ENCODE measurements at regions not wholly inside any gene's neighbourhood (a gene's known extent, or its start where the extent isn't known, plus 50 kb on each side); places are given as distances from the start of the nearest gene placed in this dataset.
A peak's percentile ranks its signal among the peaks of the same experiment; 100 is the strongest.

DNA sequence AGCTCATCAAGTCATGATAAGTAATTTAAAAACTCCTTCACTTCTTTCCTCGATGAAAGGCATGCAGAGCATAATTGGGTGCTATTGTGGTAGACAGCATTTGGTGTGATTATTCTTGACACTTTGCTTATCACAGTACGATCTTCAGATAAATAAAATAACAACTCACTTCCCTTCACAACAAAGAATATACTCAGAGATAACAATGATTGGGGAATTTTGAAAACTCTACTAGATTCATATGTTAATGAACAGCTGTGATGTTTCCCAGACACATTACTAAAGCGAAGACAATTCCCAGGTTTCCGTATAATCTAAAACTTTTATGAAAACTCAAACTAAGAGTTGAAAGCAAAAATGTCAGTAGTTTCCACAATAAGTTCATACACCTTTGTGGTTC, 670.6 kb upstream of the EPHA7 start:
- no peaks in the 10 kb centered on the region for H3K27me3 ChIP-seq (ENCODE audit: low read depth)
- in situ Hi-C loops (cut with MboI; ENCODE audit: low sequenced_read_pairs), result no loop called here
- H3K9me3 ChIP-seq, result no peaks in the 10 kb centered on the region
- DNase-seq (ENCODE audit: low spot score in 2 of 2), result peak in 1 of 2 experiments; percentile 51
- peaks cover 14% of the 10 kb centered on the region for H3K4me1 ChIP-seq
- no peaks in the 10 kb centered on the region for H3K36me3 ChIP-seq (replicated peaks)
- H3K4me3 ChIP-seq, result no peak overlapping the region

DNA sequence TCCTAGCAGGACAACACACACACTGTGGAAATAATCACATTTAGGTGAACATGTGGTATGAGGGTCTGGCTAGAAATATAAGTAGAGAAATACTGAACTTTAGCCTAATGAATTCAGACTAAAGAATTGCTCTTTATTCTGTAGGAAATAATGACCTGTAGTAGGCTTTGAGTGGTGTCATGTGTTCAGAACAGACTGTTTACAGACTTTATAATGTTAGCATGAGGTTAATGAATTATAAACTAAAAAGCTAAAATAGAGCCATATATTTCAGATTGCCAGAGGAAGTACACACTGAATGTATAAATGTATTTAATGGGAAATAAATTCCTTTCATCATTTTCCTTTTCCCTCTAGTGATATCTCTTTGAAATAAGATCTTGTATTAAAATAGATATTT, 669.5 kb upstream of the EPHA7 start:
- Histone ChIP-seq H3K4me1 (peaks cover 14% of the 10 kb centered on the region), H3K4me3 (no peak overlapping the region), H3K9me3 (no peaks in the 10 kb centered on the region), H3K27me3 (ENCODE audit: low read depth) (no peaks in the 10 kb centered on the region), H3K36me3 (replicated peaks) (no peaks in the 10 kb centered on the region)
- DNase-seq (ENCODE audit: low spot score in 2 of 2), result no peak
- in situ Hi-C loops (cut with MboI; ENCODE audit: low sequenced_read_pairs), result no loop called here

- peak in 1 of 2 experiments; percentile 10 for DNase-seq (ENCODE audit: low spot score in 2 of 2)
- H3K9me3 ChIP-seq, result no peaks in the 10 kb centered on the region
- H3K4me1 ChIP-seq, result peaks cover 20% of the 10 kb centered on the region
- no peaks in the 10 kb centered on the region for H3K36me3 ChIP-seq (replicated peaks)
- H3K27me3 ChIP-seq (ENCODE audit: low read depth), result no peaks in the 10 kb centered on the region
- no peak overlapping the region for H3K4me3 ChIP-seq
- in situ Hi-C loops (cut with MboI; ENCODE audit: low sequenced_read_pairs), result no loop called here
Measured at GRCh38 chr6:94074764-94075163, 655.4 kb upstream of the EPHA7 start.

- no peaks in the 10 kb centered on the region for H3K9me3 ChIP-seq
- DNase-seq (ENCODE audit: low spot score in 2 of 2), result peak; percentile 15 to 27
- in situ Hi-C loops (cut with MboI; ENCODE audit: low sequenced_read_pairs), result no loop called here
- H3K36me3 ChIP-seq (replicated peaks), result no peaks in the 10 kb centered on the region
- H3K4me3 ChIP-seq, result no peak overlapping the region
- peaks cover 20% of the 10 kb centered on the region for H3K4me1 ChIP-seq
- no peaks in the 10 kb centered on the region for H3K27me3 ChIP-seq (ENCODE audit: low read depth)
Measured at GRCh38 chr6:94071835-94072234, 652.5 kb upstream of the EPHA7 start.

DNA sequence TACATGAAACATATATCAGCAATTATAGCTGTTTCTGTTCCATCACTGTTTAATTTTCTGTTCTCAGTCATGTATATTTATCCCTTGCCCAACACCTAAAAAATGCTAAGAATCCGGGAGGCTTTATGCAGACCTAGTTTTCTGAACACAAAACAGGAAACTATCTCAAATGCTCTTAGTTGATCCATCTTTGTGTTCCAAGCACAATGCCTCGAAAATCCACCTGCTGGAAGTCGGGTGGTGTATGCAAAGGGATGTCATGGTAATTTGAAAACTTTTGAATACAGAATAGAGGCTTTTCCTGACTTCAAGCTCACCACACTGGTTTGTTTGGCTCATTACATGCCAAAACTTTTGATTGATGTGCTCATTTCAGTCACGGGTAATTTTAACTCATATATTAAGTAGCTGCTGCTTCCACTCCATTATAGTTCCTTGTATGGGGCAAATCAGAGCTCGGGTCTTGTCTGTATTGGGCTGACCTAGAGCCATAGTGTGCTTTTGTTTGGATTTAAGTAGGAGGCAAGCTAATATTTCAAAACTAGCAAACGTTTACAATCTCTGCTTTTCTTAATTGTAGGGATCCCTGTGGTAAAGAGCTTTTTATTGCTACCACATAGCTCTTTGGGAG, 646.5 kb upstream of the EPHA7 start:
- no peaks in the 10 kb centered on the region for H3K36me3 ChIP-seq (replicated peaks)
- no peaks in the 10 kb centered on the region for H3K9me3 ChIP-seq
- in situ Hi-C loops (cut with MboI; ENCODE audit: low sequenced_read_pairs), result no loop called here

GRCh38 chr6:94052749-94053148, 633.4 kb upstream of the EPHA7 start:
- no peaks in the 10 kb centered on the region for H3K36me3 ChIP-seq (replicated peaks)
- DNase-seq (ENCODE audit: low spot score in 2 of 2), result peak in 1 of 2 experiments; percentile 17
- no peaks in the 10 kb centered on the region; the same call in 1 of the 2 replicates for H3K4me1 ChIP-seq
- no peaks in the 10 kb centered on the region for H3K9me3 ChIP-seq
- in situ Hi-C loops (cut with MboI; ENCODE audit: low sequenced_read_pairs), result no loop called here
- H3K27me3 ChIP-seq (ENCODE audit: low read depth), result no peaks in the 10 kb centered on the region
- no peak overlapping the region for H3K4me3 ChIP-seq

More for the DNA sequence above, 646.5 kb upstream of the EPHA7 start:
- H3K4me3 ChIP-seq, result no peak overlapping the region
- peaks cover 13% of the 10 kb centered on the region for H3K4me1 ChIP-seq
- H3K27me3 ChIP-seq (ENCODE audit: low read depth), result no peaks in the 10 kb centered on the region
- peak; percentile 31 to 55 for DNase-seq (ENCODE audit: low spot score in 2 of 2)

GRCh38 chr6:94050515-94050914, 631.2 kb upstream of the EPHA7 start:
- Histone ChIP-seq H3K4me1 (peaks cover 2% of the 10 kb centered on the region), H3K9me3 (no peaks in the 10 kb centered on the region), H3K4me3 (no peak overlapping the region), H3K27me3 (ENCODE audit: low read depth) (no peaks in the 10 kb centered on the region), H3K36me3 (replicated peaks) (no peaks in the 10 kb centered on the region)
- DNase-seq (ENCODE audit: low spot score in 2 of 2), result no peak
- in situ Hi-C loops (cut with MboI; ENCODE audit: low sequenced_read_pairs), result no loop called here

GRCh38 chr6:94049001-94049400, 629.6 kb upstream of the EPHA7 start:
- in situ Hi-C loops (cut with MboI; ENCODE audit: low sequenced_read_pairs), result no loop called here
- H3K9me3 ChIP-seq, result no peaks in the 10 kb centered on the region
- H3K4me3 ChIP-seq, result no peak overlapping the region
- no peak for DNase-seq (ENCODE audit: low spot score in 2 of 2)
- no peaks in the 10 kb centered on the region for H3K27me3 ChIP-seq (ENCODE audit: low read depth)
- peaks cover 9% of the 10 kb centered on the region for H3K4me1 ChIP-seq
- H3K36me3 ChIP-seq (replicated peaks), result no peaks in the 10 kb centered on the region

- Histone ChIP-seq H3K9me3 (no peaks in the 10 kb centered on the region), H3K4me3 (no peak overlapping the region), H3K27me3 (ENCODE audit: low read depth) (no peaks in the 10 kb centered on the region), H3K36me3 (replicated peaks) (no peaks in the 10 kb centered on the region), H3K4me1 (peaks cover 9% of the 10 kb centered on the region)
- in situ Hi-C loops (cut with MboI; ENCODE audit: low sequenced_read_pairs), result no loop called here
- peak; percentile 40 to 43 for DNase-seq (ENCODE audit: low spot score in 2 of 2)
Measured at GRCh38 chr6:94045099-94045829, 625.9 kb upstream of the EPHA7 start.

- DNase-seq (ENCODE audit: low spot score in 2 of 2), result no peak
- in situ Hi-C loops (cut with MboI; ENCODE audit: low sequenced_read_pairs), result no loop called here
- Histone ChIP-seq H3K9me3 (peaks cover 4% of the 10 kb centered on the region; the same call in 1 of the 2 replicates), H3K36me3 (replicated peaks) (no peaks in the 10 kb centered on the region), H3K4me1 (peaks cover 9% of the 10 kb centered on the region), H3K4me3 (no peak overlapping the region), H3K27me3 (ENCODE audit: low read depth) (no peaks in the 10 kb centered on the region)
Measured at GRCh38 chr6:94041945-94042709, 622.8 kb upstream of the EPHA7 start.

- Histone ChIP-seq H3K27me3 (ENCODE audit: low read depth) (no peaks in the 10 kb centered on the region), H3K36me3 (replicated peaks) (no peaks in the 10 kb centered on the region), H3K4me1 (no peaks in the 10 kb centered on the region), H3K9me3 (peaks cover 14% of the 10 kb centered on the region), H3K4me3 (no peak overlapping the region)
- in situ Hi-C loops (cut with MboI; ENCODE audit: low sequenced_read_pairs), result no loop called here
- DNase-seq (ENCODE audit: low spot score in 2 of 2), result no peak
Measured at GRCh38 chr6:94036024-94036423, 616.7 kb upstream of the EPHA7 start.

GRCh38 chr6:94027374-94027773, 608.0 kb upstream of the EPHA7 start:
- no peaks in the 10 kb centered on the region for H3K27me3 ChIP-seq (ENCODE audit: low read depth)
- in situ Hi-C loops (cut with MboI; ENCODE audit: low sequenced_read_pairs), result no loop called here
- H3K36me3 ChIP-seq (replicated peaks), result no peaks in the 10 kb centered on the region; the same call in 1 of the 2 replicates
- H3K9me3 ChIP-seq, result no peaks in the 10 kb centered on the region
- no peaks in the 10 kb centered on the region for H3K4me1 ChIP-seq
- no peak for DNase-seq (ENCODE audit: low spot score in 2 of 2)
- H3K4me3 ChIP-seq, result no peak overlapping the region

DNA sequence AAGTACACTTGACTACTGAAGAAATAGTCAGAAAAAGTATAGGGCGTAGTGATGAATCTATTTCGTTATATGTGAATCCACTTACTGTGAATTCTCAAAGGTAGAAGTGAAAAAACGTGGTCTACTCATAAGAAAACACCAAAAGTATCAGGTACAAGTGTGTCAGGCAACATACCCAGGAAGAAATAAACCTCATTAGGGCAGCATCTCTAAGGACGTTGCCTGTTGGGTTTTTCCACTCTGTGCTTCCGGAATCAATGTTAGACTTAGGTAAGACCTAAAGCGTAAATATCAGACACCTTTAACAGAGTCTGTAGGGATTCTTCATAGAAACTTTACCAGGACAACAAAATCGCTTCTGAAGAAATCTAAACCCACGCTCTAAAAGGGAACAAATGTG, 607.2 kb upstream of the EPHA7 start:
- Histone ChIP-seq H3K9me3 (no peaks in the 10 kb centered on the region), H3K4me1 (no peaks in the 10 kb centered on the region), H3K4me3 (no peak overlapping the region), H3K27me3 (ENCODE audit: low read depth) (no peaks in the 10 kb centered on the region), H3K36me3 (replicated peaks) (no peaks in the 10 kb centered on the region; the same call in 1 of the 2 replicates)
- in situ Hi-C loops (cut with MboI; ENCODE audit: low sequenced_read_pairs), result no loop called here
- DNase-seq (ENCODE audit: low spot score in 2 of 2), result no peak

- Histone ChIP-seq H3K36me3 (replicated peaks) (no peaks in the 10 kb centered on the region), H3K4me1 (no peaks in the 10 kb centered on the region), H3K27me3 (ENCODE audit: low read depth) (no peaks in the 10 kb centered on the region), H3K4me3 (no peak overlapping the region), H3K9me3 (no peaks in the 10 kb centered on the region)
- in situ Hi-C loops (cut with MboI; ENCODE audit: low sequenced_read_pairs), result no loop called here
- no peak for DNase-seq (ENCODE audit: low spot score in 2 of 2)
Measured at GRCh38 chr6:94005835-94006234, 586.5 kb upstream of the EPHA7 start.
